ENCODE measurements at regions not wholly inside any gene's neighbourhood (a gene's known extent, or its start where the extent isn't known, plus 50 kb on each side); places are given as distances from the start of the nearest gene placed in this dataset.

GRCh38 chr6:40760887-40761286 lies 173.7 kb upstream of the LRFN2 start:
- no peaks in the 10 kb centered on the region for H3K79me2 ChIP-seq (ENCODE audit: low read depth)
- CTCF ChIA-PET: no interaction called here

GRCh38 chr6:40759838-40760237 lies 172.7 kb upstream of the LRFN2 start:
- DNase-seq: no peak
- CTCF ChIA-PET: no interaction called here
- TF ChIP-seq EZH2 (IDR thresholded peaks at IDR 0.05; ENCODE audit: low read depth): no peak
- TF ChIP-seq, protein P1, sequence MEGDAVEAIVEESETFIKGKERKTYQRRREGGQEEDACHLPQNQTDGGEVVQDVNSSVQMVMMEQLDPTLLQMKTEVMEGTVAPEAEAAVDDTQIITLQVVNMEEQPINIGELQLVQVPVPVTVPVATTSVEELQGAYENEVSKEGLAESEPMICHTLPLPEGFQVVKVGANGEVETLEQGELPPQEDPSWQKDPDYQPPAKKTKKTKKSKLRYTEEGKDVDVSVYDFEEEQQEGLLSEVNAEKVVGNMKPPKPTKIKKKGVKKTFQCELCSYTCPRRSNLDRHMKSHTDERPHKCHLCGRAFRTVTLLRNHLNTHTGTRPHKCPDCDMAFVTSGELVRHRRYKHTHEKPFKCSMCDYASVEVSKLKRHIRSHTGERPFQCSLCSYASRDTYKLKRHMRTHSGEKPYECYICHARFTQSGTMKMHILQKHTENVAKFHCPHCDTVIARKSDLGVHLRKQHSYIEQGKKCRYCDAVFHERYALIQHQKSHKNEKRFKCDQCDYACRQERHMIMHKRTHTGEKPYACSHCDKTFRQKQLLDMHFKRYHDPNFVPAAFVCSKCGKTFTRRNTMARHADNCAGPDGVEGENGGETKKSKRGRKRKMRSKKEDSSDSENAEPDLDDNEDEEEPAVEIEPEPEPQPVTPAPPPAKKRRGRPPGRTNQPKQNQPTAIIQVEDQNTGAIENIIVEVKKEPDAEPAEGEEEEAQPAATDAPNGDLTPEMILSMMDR (conservative IDR thresholded peaks at IDR 0.05): no peak
- Histone ChIP-seq H3K4me2 (no peak overlapping the region), H3K36me3 (ENCODE audit: low read depth) (no peaks in the 10 kb centered on the region), H3F3A (ENCODE audit: insufficient read depth, low read depth) (no peaks in the 10 kb centered on the region), H3K27me3 (ENCODE audit: insufficient read depth, low read depth) (peaks cover 68% of the 10 kb centered on the region), H3K4me3 (no peak overlapping the region), H3K9me2 (ENCODE audit: insufficient read depth) (no peaks in the 10 kb centered on the region), H3K79me2 (ENCODE audit: low read depth) (no peaks in the 10 kb centered on the region), H4K20me1 (ENCODE audit: insufficient read depth) (no peaks in the 10 kb centered on the region), H2AFZ (no peak overlapping the region), H3K9me3 (ENCODE audit: insufficient read depth, low read depth) (no peaks in the 10 kb centered on the region), H3K27ac (no peak overlapping the region), H3K4me1 (replicated peaks; ENCODE audit: insufficient read depth) (no peaks in the 10 kb centered on the region)
- POLR2A ChIA-PET (ENCODE audit: unreplicated experiment): interaction anchor here (0.6 kb wide), 1 partner anchor 1679 kb away, joined by 3 read pairs; no protein-coding TSS in a partner anchor
- BruUV-seq (replicated peaks): no TSS peak
- intact Hi-C loops (cut with micrococcal nuclease; ENCODE audit: unreplicated experiment): no loop called here

More at GRCh38 chr6:40760887-40761286, 173.7 kb upstream of the LRFN2 start:
- Histone ChIP-seq H3K9me3 (ENCODE audit: insufficient read depth, low read depth) (no peaks in the 10 kb centered on the region), H3K4me1 (replicated peaks; ENCODE audit: insufficient read depth) (no peaks in the 10 kb centered on the region), H3K4me2 (no peak overlapping the region), H3K36me3 (ENCODE audit: low read depth) (no peaks in the 10 kb centered on the region), H4K20me1 (ENCODE audit: insufficient read depth) (no peaks in the 10 kb centered on the region), H3K9me2 (ENCODE audit: insufficient read depth) (no peaks in the 10 kb centered on the region), H3K27me3 (ENCODE audit: insufficient read depth, low read depth) (peaks cover 61% of the 10 kb centered on the region), H3K27ac (no peak overlapping the region), H3F3A (ENCODE audit: insufficient read depth, low read depth) (no peaks in the 10 kb centered on the region), H2AFZ (no peak overlapping the region), H3K4me3 (no peak overlapping the region)
- BruUV-seq (replicated peaks): no TSS peak
- POLR2A ChIA-PET (ENCODE audit: unreplicated experiment): no interaction called here
- no peak for TF ChIP-seq EZH2 (IDR thresholded peaks at IDR 0.05; ENCODE audit: low read depth)
- TF ChIP-seq, protein P1 (conservative IDR thresholded peaks at IDR 0.05): no peak
- intact Hi-C loops (cut with micrococcal nuclease; ENCODE audit: unreplicated experiment): no loop called here
- no peak for DNase-seq

DNA sequence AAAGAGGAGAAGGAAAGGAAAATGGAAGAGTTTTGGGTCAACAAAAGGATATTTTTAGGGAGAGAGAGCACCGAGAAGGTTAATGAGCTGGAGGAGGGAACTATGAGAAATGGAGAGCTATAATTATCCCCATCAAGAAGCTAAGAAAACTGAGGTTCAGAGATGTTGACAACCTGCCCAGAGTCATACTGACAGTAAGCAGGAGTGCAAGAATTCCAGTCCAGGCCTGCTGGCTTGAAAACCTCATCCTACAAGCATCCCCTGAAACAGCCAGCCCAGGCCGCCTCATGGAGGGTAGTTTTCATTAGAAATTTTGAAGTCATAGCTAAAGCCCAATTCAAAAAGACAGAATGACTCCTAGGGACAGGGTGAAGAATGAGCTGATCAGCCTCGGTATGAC lies 172.1 kb upstream of the LRFN2 start:
- H3K9me2 ChIP-seq (ENCODE audit: insufficient read depth): no peaks in the 10 kb centered on the region
- BruUV-seq (replicated peaks): no TSS peak
- CTCF ChIA-PET: interaction anchor here (0.7 kb wide), 1 partner anchor 407 kb away, joined by 7 read pairs; no protein-coding TSS in a partner anchor

More for the DNA sequence above, 172.1 kb upstream of the LRFN2 start:
- H3K4me3 ChIP-seq: no peak overlapping the region
- no peak overlapping the region for H2AFZ ChIP-seq
- no peak overlapping the region for H3K4me2 ChIP-seq
- DNase-seq: no peak
- H3K27ac ChIP-seq: no peak overlapping the region
- H3K27me3 ChIP-seq (ENCODE audit: insufficient read depth, low read depth): peaks cover 66% of the 10 kb centered on the region
- no peaks in the 10 kb centered on the region for H3F3A ChIP-seq (ENCODE audit: insufficient read depth, low read depth)
- no peaks in the 10 kb centered on the region for H3K4me1 ChIP-seq (replicated peaks; ENCODE audit: insufficient read depth)
- TF ChIP-seq, protein P1 (conservative IDR thresholded peaks at IDR 0.05): no peak
- no peak for TF ChIP-seq EZH2 (IDR thresholded peaks at IDR 0.05; ENCODE audit: low read depth)
- no peaks in the 10 kb centered on the region for H4K20me1 ChIP-seq (ENCODE audit: insufficient read depth)
- intact Hi-C loops (cut with micrococcal nuclease; ENCODE audit: unreplicated experiment): no loop called here
- POLR2A ChIA-PET (ENCODE audit: unreplicated experiment): interaction anchor here (0.6 kb wide), 1 partner anchor 1679 kb away, joined by 3 read pairs; no protein-coding TSS in a partner anchor
- no peaks in the 10 kb centered on the region for H3K9me3 ChIP-seq (ENCODE audit: insufficient read depth, low read depth)
- H3K36me3 ChIP-seq (ENCODE audit: low read depth): no peaks in the 10 kb centered on the region
- H3K79me2 ChIP-seq (ENCODE audit: low read depth): no peaks in the 10 kb centered on the region

All from PC-9 (cell line).